ENCODE measurements at regions not wholly inside any gene's neighbourhood (a gene's known extent, or its start where the extent isn't known, plus 50 kb on each side); places are given as distances from the start of the nearest gene placed in this dataset.

DNA sequence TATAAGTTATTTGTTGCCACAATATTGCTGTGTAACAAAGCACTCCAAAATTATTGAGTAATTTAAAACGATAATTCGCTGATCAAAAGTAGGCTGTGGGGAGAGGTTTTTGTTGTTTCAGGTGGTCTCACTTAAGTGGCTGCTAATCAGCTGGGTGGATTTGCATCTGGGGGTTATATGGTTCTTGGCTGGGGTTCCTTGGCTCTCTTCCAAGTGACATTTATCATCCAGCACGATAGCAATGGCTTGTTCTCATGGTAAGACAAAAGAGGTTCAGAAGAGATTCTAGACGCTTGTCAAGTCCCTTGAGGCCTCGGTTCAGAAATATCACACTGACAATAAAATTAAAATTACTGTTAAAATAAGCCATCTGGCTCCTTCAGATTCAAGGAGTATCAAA lies 1648.8 kb downstream of the GRIK2 start (continued):
- TF ChIP-seq KHSRP (IDR thresholded peaks at IDR 0.05) (no peak), MBD2 (IDR thresholded peaks at IDR 0.05; ENCODE audit: borderline replicate concordance, low read depth) (no peak), RB1 (IDR thresholded peaks at IDR 0.05; ENCODE audit: low read depth) (no peak)

DNA sequence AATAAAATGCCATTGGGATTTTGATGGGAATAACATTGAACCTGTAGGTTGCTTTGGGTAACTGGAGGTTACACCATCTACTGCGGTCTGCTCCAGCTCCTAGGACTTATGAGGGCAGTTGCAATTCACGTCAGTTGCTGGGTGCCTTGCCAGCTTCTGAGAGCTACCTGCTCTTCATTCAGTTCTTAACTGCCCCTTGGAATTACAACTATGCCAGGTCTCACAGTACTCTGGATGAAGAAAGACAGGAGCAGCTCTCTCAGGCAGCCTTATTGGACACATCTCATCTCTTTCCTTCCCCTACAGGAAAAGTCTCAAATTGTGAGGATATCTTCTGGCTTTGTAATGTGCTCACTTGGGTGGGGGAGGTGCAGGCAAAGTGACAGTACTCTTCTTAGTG lies 1643.3 kb downstream of the GRIK2 start:
- TF ChIP-seq KLF1 (tag; IDR thresholded peaks at IDR 0.05) (no peak), RB1 (IDR thresholded peaks at IDR 0.05; ENCODE audit: low read depth) (no peak), SIX5 (IDR thresholded peaks at IDR 0.05; ENCODE audit: borderline replicate concordance in 1 of 2, insufficient read depth in 1 of 2, low read depth in 1 of 2, low read length in 2 of 2) (no peak), SETDB1 (IDR thresholded peaks at IDR 0.05; ENCODE audit: low read length) (no peak), PHF21A (IDR thresholded peaks at IDR 0.05; ENCODE audit: borderline replicate concordance, low read depth) (no peak), CREBBP (IDR thresholded peaks at IDR 0.05; ENCODE audit: low read depth, low read length) (no peak), CEBPB (tag; IDR thresholded peaks at IDR 0.05) (no peak), ZNF717 (CRISPR knock-in tag; IDR thresholded peaks at IDR 0.05) (no peak), DIDO1 (tag; IDR thresholded peaks at IDR 0.05; ENCODE audit: low read depth) (no peak)
- TF ChIP-seq, protein P1, sequence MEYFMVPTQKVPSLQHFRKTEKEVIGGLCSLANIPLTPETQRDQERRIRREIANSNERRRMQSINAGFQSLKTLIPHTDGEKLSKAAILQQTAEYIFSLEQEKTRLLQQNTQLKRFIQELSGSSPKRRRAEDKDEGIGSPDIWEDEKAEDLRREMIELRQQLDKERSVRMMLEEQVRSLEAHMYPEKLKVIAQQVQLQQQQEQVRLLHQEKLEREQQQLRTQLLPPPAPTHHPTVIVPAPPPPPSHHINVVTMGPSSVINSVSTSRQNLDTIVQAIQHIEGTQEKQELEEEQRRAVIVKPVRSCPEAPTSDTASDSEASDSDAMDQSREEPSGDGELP (CRISPR knock-in tag; IDR thresholded peaks at IDR 0.05; ENCODE audit: borderline replicate concordance) = no peak
- no TSS peak for BruUV-seq (replicated peaks)
- POLR2A ChIA-PET = no interaction called here

More for the DNA sequence above, 1643.3 kb downstream of the GRIK2 start:
- no peak overlapping the region for H3K4me3 ChIP-seq
- no peaks in the 10 kb centered on the region for H3K36me3 ChIP-seq (ENCODE audit: control insufficient read depth, insufficient read depth, low read length)
- no peaks in the 10 kb centered on the region for H3K4me1 ChIP-seq (replicated peaks in 1 of 2; ENCODE audit: control insufficient read depth in 2 of 2, insufficient read depth in 2 of 2, low read length in 2 of 2)
- in situ Hi-C loops (cut with MboI) = no loop called here
- H3K4me2 ChIP-seq (ENCODE audit: insufficient read depth, low read length) = no peak overlapping the region
- ATAC-seq (no peak), FAIRE-seq (no peak), DNase-seq (ENCODE audit: extremely low read depth in 1 of 4, low spot score in 3 of 4) (no peak)
- no peaks in the 10 kb centered on the region for H3K27me3 ChIP-seq (ENCODE audit: control insufficient read depth in 2 of 2, insufficient read depth in 2 of 2, low read length in 2 of 2)
- H3K9me3 ChIP-seq (replicated peaks; ENCODE audit: control insufficient read depth, insufficient read depth, low read depth, low read length) = no peaks in the 10 kb centered on the region; the same call in 1 of the 2 replicates
- no peak overlapping the region for H2AFZ ChIP-seq (ENCODE audit: low read depth, low read length)
- no peak overlapping the region for H3K9ac ChIP-seq (ENCODE audit: insufficient read depth in 1 of 2, low read depth in 2 of 2, low read length in 2 of 2)
- H3K27ac ChIP-seq (ENCODE audit: extremely low read depth, low read depth, low read length) = no peak overlapping the region
- intact Hi-C loops (cut with micrococcal nuclease) = no loop called here
- WGBS (ENCODE audit: insufficient coverage, low coverage, missing lambda C conversion rate) = 3% methylated on average over 2 of the region's 2 CpGs
- H4K20me1 ChIP-seq (replicated peaks; ENCODE audit: control insufficient read depth, insufficient read depth, low read length) = no peaks in the 10 kb centered on the region
- no peaks in the 10 kb centered on the region for H3K9me1 ChIP-seq (ENCODE audit: control insufficient read depth, insufficient read depth, low read length)
- CTCF ChIA-PET (ENCODE audit: low intra/inter-chr PET ratio) = no interaction called here
- no peaks in the 10 kb centered on the region for H3K79me2 ChIP-seq (ENCODE audit: control insufficient read depth, insufficient read depth, low read length)
